GM19239 (cell line): ENCODE measurements at regions not wholly inside any gene's neighbourhood (a gene's known extent, or its start where the extent isn't known, plus 50 kb on each side); places are given as distances from the start of the nearest gene placed in this dataset.
"Not testable (repeated sequence)": the region's sequence is repeated elsewhere in the genome, so short reads cannot be mapped to it uniquely, and the experiment has no call there.

ENCODE experiments used
- DNase-seq: peaks from one replicate; pipeline ENCODE4 v3.0.0; 2011; ENCODE audit warnings: low spot score; ENCODE audit not compliant: insufficient read length
- FAIRE-seq: peaks from 2 replicates; lab custom pipeline; 2011; peaks lifted over from hg19 to GRCh38; lab: Jason Lieb, UNC

DNA sequence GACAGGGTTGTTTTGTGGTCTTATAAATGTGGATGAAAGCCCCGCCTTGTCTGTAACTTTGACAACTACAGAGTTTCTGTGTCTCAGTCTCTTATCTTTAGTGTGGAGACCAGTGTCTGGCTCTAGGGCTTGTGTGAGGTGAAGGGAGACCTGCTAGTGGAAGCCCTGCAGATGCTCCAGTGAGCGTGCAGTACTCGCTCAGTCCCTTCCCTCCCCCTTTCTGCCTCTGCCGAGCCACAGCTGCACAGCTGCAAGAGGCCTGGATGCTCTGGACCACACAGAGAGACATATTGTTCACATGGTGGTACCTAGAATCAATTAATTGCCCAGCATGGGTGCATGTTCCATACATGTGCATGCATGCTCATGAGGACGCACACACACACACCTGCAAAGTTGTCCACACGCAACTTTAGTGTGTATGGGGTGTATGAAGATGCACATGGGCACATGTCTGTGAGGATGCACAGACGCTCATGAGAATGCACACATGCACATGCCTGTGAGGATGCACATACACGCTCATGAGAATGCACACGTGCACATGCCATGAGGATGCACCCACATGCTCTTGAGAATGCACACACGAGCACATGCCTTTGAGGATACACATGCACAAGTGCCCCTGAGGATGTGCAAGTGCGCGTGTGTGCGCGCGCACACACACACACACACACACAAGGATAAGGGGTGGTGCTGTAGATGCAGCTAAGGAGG, 282.1 kb upstream of the HS6ST1 start:
- DNase-seq (no peak), FAIRE-seq (no peak)

GRCh38 chr2:128601298-128602037, 282.8 kb upstream of the HS6ST1 start:
- no peak for FAIRE-seq

GRCh38 chr2:128602038-128602698, 283.5 kb upstream of the HS6ST1 start:
- DNase-seq, result no peak
- no peak for FAIRE-seq

More at GRCh38 chr2:128601298-128602037, 282.8 kb upstream of the HS6ST1 start:
- DNase-seq, result no peak

DNA sequence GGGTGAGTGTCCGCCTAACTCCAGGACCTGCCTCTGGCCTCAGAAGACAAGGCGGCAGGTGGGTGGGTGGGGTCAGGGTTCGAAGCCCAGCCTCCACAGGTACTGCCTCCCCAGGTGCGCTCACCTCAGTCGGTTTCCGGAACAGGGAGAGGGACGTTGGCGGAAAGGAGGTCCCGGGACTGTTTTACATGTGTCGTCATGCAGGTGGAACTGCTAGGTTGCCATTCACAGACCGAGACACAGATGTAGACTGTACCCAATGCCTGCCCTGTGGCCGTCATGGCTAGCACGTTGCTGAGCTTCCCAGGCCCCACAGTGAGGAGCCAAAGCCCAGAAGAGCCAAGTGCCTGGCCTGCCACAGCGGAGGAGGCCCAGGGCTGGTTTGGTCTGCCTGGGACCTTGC, 284.0 kb upstream of the HS6ST1 start:
- no peak for DNase-seq
- FAIRE-seq, result no peak

DNA sequence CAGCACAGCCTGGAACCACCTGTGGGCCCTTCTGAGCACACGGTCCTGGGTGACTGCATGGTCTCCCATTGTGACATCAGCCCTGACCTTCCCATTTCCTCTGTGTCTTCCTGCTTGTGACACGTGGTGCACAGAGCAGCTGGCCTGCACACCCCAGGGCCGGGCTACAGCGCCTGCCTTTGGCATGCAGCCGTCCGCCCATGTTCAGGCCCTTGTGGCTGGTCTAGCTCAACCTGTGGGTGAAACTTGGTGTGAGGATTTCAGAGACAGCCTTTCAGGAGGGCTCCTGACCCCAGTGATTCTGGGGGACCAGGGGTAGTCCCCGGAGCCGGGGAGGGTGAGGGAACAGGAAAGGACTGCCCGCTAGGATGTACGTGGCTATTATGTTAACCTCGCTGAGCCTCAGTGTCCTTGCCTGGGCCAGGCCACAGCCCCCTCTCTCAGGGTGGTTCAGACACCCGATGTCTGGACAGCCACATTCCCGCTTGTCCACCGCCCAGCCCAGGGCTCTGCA, 284.8 kb upstream of the HS6ST1 start:
- no peak for FAIRE-seq
- no peak for DNase-seq

DNA sequence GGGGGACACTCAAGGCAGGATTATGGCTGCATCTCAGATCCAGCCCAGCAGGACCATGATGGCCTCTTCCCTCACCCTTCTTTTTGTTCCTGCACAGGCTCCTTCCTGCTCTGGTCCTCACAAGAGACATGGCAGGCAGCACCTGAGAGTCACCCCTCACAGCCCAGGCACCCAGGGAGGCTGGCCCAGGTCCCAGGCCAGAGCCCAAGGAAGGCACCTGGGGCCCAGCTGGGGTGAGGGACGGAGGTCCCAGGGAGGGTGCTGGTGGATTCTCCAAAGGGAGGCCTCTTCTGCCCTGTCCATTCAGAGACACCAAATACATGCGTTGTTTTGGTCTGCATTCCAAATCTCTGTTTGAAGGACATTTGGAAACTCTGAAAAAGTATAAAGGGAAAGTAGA, 285.4 kb upstream of the HS6ST1 start:
- no peak for FAIRE-seq
- DNase-seq, result no peak

DNA sequence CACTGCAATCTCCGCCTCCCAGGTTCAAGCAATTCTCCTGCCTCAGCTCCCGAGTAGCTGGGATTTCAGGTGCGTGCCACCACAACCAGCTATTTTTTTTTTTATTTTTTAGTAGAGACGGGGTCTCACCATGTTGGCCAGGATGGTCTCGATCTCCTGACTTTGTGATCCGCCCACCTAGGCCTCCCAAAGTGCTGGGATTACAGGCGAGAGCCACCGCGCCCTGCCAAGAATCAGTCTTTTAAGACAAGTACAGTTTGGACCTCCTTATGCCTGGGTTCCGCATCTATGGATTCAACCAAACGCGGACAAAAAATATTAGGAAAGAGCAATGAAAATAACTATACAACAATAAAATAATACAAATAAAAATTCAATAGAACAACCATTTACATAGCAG, 285.9 kb upstream of the HS6ST1 start:
- not testable (repeated sequence) for FAIRE-seq, DNase-seq

DNA sequence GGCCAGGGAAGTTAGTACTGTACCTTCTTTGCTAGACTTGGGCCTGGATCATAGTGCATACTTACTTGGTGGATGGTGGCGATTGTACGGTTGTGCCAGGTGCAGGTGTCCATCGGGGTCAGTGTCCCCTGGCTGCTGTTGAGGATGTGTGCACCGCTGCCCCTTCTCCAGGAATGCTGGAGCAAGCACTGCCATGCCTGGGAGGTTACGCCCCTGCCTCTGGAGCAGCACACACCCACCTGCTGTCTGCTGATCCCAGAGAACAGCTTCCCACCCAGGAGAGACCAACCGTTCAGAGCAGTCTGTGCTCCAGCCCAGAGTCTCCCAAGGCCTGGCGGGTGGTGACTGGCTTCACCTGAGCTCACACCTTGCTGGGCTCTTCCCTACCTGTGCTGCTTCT, 286.8 kb upstream of the HS6ST1 start:
- DNase-seq (no peak), FAIRE-seq (no peak)

DNA sequence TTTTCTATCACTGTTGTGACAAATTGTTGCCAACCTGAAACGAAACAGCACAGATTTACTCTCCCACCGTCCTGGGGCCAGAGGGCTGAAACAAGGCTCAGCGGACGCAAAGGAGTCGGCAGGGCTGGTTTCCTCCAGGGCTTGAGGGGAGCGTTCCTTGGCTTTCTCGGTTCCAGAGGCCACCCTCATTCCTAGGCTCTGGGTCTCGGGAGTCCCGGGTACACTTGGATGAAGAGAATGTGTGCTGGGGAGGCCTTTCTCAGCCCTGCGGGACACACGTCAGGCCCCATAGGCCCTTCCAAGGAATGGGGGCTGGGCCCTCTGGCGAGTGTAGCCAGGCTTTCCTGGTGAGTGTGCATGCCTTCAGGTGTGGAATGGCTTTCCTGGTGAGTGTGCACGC, 287.3 kb upstream of the HS6ST1 start:
- FAIRE-seq, result no peak

DNA sequence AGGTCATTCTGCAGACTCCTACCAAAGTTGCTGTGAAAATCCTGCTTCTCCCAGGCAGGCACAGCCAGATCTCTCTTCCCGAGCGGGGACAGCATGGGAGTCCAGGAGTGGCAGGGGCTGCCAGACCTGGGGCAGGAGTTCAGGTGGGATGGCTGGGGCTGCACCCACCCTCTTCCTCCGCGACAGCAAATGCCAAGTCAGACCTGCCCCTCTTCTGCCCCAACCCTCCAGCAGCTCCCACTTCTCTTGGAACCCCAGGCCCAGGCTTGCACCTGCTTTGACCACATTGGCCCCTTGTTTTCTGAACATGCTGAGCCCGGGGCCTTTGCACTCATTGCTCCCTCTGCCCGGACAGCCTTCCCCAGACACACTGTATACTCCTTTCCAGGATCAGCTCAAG, 288.2 kb upstream of the HS6ST1 start:
- DNase-seq, result no peak

More for the DNA sequence above, 287.3 kb upstream of the HS6ST1 start:
- no peak for DNase-seq

DNA sequence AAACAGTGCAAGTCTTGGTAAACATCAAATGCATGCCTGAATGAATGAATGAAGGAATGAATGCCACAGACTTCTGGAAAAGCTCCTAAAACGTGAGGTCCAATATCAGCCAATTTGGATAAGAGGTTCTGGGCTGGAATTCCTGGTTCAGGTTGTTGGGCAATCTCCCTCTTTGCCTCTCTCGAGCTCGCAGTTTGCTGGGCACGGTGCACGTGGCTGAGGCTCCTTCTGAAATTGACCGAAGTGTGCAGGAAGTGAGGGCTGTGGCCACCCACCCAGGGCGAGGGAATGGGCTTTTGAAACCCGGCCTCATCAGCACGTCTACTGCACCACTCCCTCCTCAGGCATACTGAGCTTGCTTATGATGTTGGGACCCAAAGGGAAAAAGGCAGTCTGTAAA, 288.8 kb upstream of the HS6ST1 start:
- DNase-seq, result no peak
- no peak for FAIRE-seq

More for the DNA sequence above, 288.2 kb upstream of the HS6ST1 start:
- no peak for FAIRE-seq

GRCh38 chr2:128607911-128608506, 289.3 kb upstream of the HS6ST1 start:
- DNase-seq (no peak), FAIRE-seq (no peak)

DNA sequence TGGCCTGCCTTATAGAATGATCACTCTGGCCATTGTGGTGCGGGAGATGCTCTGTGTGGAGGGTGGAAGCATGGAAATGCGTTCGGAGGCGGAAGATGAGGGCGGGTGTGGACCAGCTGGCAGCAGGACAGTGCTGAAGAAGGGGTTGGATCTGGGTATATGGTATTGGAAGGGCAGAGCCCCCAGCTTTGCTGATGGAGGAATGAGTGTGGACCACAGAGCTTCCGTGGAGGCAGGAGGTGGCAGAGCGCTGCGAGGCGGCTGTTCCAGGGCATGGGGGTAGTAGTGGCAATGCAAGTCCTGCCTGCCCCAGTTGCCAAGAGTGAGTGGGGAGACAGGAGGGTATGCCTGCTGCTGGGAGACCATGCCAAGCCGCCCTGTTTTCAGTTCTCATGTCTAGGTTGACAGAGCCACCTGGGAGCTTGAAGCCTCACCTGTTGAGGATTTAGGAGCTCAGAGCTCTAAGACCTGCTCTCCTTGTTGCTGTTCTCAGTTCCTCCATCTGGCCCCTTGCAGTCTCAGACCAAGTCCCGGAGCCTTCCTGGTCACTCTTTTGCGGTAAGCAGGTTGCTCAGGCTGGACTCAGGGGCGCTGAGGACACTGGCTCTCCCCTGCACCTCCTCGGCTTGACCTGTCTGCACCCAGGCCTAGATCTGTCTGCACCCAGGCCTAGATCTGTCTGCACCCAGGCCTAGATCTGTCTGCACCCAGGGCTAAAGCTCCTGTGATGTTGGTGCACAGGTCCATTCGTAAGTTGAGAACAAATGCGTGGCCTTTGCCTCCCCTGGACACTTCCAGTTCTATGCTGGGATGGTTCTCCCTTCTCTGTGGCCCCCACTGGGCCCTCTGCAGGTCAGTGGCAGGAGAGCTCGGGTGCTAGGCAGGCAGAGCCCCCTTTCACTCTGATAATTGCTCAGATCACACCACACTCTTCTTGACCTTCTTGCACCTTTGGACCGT, 290.5 kb upstream of the HS6ST1 start:
- no peak for FAIRE-seq
- DNase-seq, result no peak

GRCh38 chr2:128610496-128610895, 291.8 kb upstream of the HS6ST1 start:
- FAIRE-seq, result no peak

GRCh38 chr2:128611421-128612320, 293.0 kb upstream of the HS6ST1 start:
- FAIRE-seq, result no peak
- no peak for DNase-seq

More at GRCh38 chr2:128610496-128610895, 291.8 kb upstream of the HS6ST1 start:
- DNase-seq, result no peak

DNA sequence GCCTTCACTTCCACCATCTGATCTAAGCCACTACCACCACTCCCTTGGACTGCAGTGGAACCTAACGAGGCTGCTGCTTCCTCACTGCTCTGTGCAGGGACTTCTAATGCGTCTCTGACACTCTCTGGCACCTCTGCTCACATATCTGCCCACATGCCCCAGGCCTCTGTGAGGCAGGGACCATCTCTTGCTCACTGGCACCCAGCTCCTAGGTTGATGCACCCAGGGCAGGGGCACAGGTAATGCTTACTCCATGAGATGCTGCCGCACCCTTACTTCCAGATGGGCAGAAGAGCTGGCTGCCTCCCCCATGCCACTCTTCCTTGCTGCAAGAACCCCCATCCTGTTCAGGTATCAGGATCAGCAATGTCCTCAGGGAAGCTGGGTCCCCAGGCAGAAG, 294.0 kb upstream of the HS6ST1 start:
- no peak for FAIRE-seq
- DNase-seq, result no peak

GRCh38 chr2:128613351-128613750, 294.7 kb upstream of the HS6ST1 start:
- DNase-seq, result no peak
- no peak for FAIRE-seq

DNA sequence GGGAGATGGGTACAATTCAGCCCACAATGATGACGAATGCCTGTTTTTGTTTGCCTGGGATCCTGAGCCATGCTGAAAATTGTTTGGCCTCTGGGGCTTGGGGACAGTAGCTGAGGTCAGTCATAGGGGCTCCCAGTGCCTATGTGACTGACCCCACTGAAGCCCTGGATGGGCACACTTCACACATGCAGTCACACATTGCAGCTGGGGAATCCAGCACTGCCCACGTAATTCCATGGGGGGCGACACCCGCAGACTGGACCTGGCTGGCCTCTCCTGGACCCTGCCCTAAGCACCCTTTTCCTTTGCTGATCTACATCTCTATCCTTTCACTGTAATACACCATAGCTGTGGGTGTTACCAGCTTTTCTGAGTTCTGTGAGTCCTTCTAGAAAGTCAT, 295.2 kb upstream of the HS6ST1 start:
- no peak for DNase-seq
- no peak for FAIRE-seq
